H1 (cell line): ENCODE measurements at regions not wholly inside any gene's neighbourhood (a gene's known extent, or its start where the extent isn't known, plus 50 kb on each side); places are given as distances from the start of the nearest gene placed in this dataset.

Experiments
- EP300 ChIP-seq, 2 experiments: IDR thresholded peaks; 1 replicate in 1 of 2; 2 replicates in 1 of 2; pipeline ENCODE4 v1.6.1; 2011 to 2012; ENCODE audit warnings: low read depth in 2 of 2, low read length in 2 of 2, mild to moderate bottlenecking in 2 of 2, borderline replicate concordance in 1 of 2, inconsistent platforms in 1 of 2, moderate library complexity in 1 of 2
- GABPA ChIP-seq: IDR thresholded peaks from 2 replicates; pipeline ENCODE4 v1.6.1; 2011; ENCODE audit warnings: mild to moderate bottlenecking, low read length, moderate library complexity, borderline replicate concordance; ENCODE audit not compliant: insufficient read depth
- JUN ChIP-seq: IDR thresholded peaks from 2 replicates; pipeline ENCODE4 v1.6.1; 2011; ENCODE audit warnings: low read depth, mild to moderate bottlenecking, improper control_type of control experiment, low read length
- POLR2AphosphoS5 ChIP-seq: IDR thresholded peaks from 2 replicates; pipeline ENCODE4 v1.6.1; 2011; ENCODE audit warnings: low read depth, low read length
- TF ChIP-seq, protein P1 (sequence below): IDR thresholded peaks from 2 replicates; pipeline ENCODE4 v1.6.1; 2012; ENCODE audit warnings: inconsistent platforms
- TF ChIP-seq, protein P2 (sequence below), 3 experiments: IDR thresholded peaks; 1 replicate in 2 of 3; 2 replicates in 1 of 3; pipeline versions ENCODE4 v1.5.1 to v1.6.1; 2011; ENCODE audit warnings: low read length in 3 of 3, mild to moderate bottlenecking in 3 of 3, inconsistent platforms in 2 of 3, low read depth in 1 of 3, moderate library complexity in 1 of 3; ENCODE audit not compliant: insufficient read depth in 1 of 3; ENCODE audit errors: control extremely low read depth in 1 of 3

- TF ChIP-seq, protein P1, sequence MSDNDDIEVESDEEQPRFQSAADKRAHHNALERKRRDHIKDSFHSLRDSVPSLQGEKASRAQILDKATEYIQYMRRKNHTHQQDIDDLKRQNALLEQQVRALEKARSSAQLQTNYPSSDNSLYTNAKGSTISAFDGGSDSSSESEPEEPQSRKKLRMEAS: no peak
- TF ChIP-seq, protein P2, sequence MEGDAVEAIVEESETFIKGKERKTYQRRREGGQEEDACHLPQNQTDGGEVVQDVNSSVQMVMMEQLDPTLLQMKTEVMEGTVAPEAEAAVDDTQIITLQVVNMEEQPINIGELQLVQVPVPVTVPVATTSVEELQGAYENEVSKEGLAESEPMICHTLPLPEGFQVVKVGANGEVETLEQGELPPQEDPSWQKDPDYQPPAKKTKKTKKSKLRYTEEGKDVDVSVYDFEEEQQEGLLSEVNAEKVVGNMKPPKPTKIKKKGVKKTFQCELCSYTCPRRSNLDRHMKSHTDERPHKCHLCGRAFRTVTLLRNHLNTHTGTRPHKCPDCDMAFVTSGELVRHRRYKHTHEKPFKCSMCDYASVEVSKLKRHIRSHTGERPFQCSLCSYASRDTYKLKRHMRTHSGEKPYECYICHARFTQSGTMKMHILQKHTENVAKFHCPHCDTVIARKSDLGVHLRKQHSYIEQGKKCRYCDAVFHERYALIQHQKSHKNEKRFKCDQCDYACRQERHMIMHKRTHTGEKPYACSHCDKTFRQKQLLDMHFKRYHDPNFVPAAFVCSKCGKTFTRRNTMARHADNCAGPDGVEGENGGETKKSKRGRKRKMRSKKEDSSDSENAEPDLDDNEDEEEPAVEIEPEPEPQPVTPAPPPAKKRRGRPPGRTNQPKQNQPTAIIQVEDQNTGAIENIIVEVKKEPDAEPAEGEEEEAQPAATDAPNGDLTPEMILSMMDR (IDR thresholded peaks at IDR 0.05; ENCODE audit: control extremely low read depth in 1 of 3, insufficient read depth in 1 of 3, low read depth in 1 of 3, low read length in 3 of 3): no peak
- TF ChIP-seq POLR2AphosphoS5: no peak
- TF ChIP-seq JUN: no peak
- no peak for TF ChIP-seq GABPA
- no peak for TF ChIP-seq EP300 (IDR thresholded peaks at IDR 0.05; ENCODE audit: borderline replicate concordance in 1 of 2, low read depth in 2 of 2, low read length in 2 of 2)
These were observed 1169.4 kb upstream of the ZEB2 start for GRCh38 chr2:145689277-145689676.
